Skeletal muscle satellite cell (primary cell): ENCODE measurements at regions not wholly inside any gene's neighbourhood (a gene's known extent, or its start where the extent isn't known, plus 50 kb on each side); places are given as distances from the start of the nearest gene placed in this dataset.

Experiments used
- H3K27me3 ChIP-seq: 2 replicates; pipeline ENCODE4 v1.7.0; 2013; ENCODE audit warnings: low read length; ENCODE audit not compliant: control insufficient read depth, insufficient read depth
- H3K36me3 ChIP-seq: 2 replicates; pipeline ENCODE4 v1.7.0; 2013; ENCODE audit warnings: mild to moderate bottlenecking, control low read depth, low read length; ENCODE audit not compliant: insufficient read depth
- H3K4me1 ChIP-seq: 2 replicates; pipeline ENCODE4 v1.7.0; 2013; ENCODE audit warnings: low read length; ENCODE audit not compliant: control insufficient read depth, insufficient read depth
- H3K4me2 ChIP-seq: 2 replicates; pipeline ENCODE4 v1.7.0; 2013; ENCODE audit warnings: mild to moderate bottlenecking, low read length
- H3K4me3 ChIP-seq: 2 replicates; pipeline ENCODE4 v1.7.0; 2013; ENCODE audit warnings: low read length
- H3K9ac ChIP-seq: 2 replicates; pipeline ENCODE4 v1.7.0; 2013; ENCODE audit warnings: mild to moderate bottlenecking, low read depth, low read length, moderate library complexity
- H3K9me3 ChIP-seq: replicated peaks from 2 replicates; pipeline ENCODE4 v1.7.0; 2013; ENCODE audit warnings: mild to moderate bottlenecking, control low read depth, low read length

- no peak overlapping the region for H3K4me3 ChIP-seq
- H3K4me1 ChIP-seq = no peaks in the 10 kb centered on the region
- no peaks in the 10 kb centered on the region for H3K36me3 ChIP-seq
- H3K9ac ChIP-seq = no peak overlapping the region
- no peak overlapping the region for H3K4me2 ChIP-seq
- no peaks in the 10 kb centered on the region for H3K9me3 ChIP-seq
- peaks cover 13% of the 10 kb centered on the region for H3K27me3 ChIP-seq
Measured at GRCh38 chr10:63878428-63878827, 357.2 kb downstream of the REEP3 start.

DNA sequence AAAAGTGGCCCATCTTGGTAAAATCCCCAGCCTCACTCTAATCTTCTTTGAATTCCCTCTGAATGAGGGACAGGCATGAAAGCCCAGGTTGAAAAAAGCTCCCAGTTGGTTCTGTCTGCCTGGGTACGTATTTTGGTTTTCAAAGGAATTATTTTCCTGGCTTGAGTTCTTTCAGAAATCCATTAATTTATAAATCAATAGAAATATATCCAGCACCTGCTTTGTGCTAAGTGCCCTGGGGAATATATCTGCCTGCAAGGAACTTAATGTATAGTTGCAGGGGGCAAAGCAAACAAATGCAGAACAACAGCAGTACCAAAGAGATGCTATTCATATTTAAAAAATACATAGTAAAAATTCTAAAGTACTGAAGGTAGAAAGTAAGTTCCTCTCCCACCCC is 362.7 kb downstream of the REEP3 start:
- no peaks in the 10 kb centered on the region for H3K9me3 ChIP-seq
- H3K4me1 ChIP-seq = no peaks in the 10 kb centered on the region
- H3K27me3 ChIP-seq = peaks cover 6% of the 10 kb centered on the region
- no peaks in the 10 kb centered on the region for H3K36me3 ChIP-seq
- H3K9ac ChIP-seq = no peak overlapping the region
- no peak overlapping the region for H3K4me2 ChIP-seq
- H3K4me3 ChIP-seq = no peak overlapping the region

GRCh38 chr10:63884426-63884825 is 363.2 kb downstream of the REEP3 start:
- Histone ChIP-seq H3K27me3 (peaks cover 7% of the 10 kb centered on the region), H3K9me3 (no peaks in the 10 kb centered on the region), H3K4me3 (no peak overlapping the region), H3K9ac (no peak overlapping the region), H3K36me3 (no peaks in the 10 kb centered on the region), H3K4me1 (no peaks in the 10 kb centered on the region), H3K4me2 (no peak overlapping the region)

GRCh38 chr10:63885156-63885555 is 364.0 kb downstream of the REEP3 start:
- H3K36me3 ChIP-seq = no peaks in the 10 kb centered on the region
- H3K9me3 ChIP-seq = no peaks in the 10 kb centered on the region
- no peak overlapping the region for H3K4me2 ChIP-seq
- H3K9ac ChIP-seq = no peak overlapping the region
- no peaks in the 10 kb centered on the region for H3K4me1 ChIP-seq
- no peak overlapping the region for H3K4me3 ChIP-seq
- H3K27me3 ChIP-seq = peaks cover 15% of the 10 kb centered on the region

DNA sequence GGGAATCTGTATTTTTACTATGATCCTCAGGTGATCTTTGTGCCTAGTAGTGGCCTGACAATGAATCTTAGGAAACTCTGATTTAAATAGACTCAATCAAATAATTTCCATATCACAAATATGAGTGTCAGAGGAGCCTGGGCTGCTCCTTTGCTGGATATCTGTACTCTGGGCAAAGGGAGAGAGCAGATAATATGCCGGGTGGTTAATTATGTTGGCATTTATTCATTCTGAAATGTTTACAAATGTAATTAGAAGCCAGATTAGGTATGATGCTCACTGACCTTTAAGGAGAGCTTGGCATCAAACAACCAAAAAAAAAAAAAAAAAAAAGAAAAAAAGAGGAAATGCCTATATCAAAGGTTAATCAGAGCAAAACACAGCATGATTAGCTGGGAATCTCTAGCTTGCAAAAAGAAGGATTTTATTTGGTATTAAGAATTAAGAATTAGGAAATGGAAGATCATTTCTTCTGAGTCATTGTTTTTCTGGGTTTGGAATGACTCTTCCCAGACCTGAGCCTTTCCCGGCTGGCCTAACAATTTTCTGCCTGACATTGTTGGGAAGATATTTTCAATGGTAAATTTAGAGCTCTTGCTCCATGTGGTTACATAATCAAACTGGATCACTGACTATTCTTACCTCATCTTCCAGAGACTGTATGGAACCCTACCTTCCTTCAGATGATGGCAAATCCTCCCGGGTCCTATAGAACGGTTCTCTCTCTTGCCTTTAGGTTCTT is 365.3 kb downstream of the REEP3 start:
- Histone ChIP-seq H3K9me3 (no peaks in the 10 kb centered on the region), H3K36me3 (no peaks in the 10 kb centered on the region), H3K4me3 (no peak overlapping the region), H3K9ac (no peak overlapping the region), H3K4me2 (no peak overlapping the region), H3K27me3 (peaks cover 10% of the 10 kb centered on the region), H3K4me1 (no peaks in the 10 kb centered on the region)

DNA sequence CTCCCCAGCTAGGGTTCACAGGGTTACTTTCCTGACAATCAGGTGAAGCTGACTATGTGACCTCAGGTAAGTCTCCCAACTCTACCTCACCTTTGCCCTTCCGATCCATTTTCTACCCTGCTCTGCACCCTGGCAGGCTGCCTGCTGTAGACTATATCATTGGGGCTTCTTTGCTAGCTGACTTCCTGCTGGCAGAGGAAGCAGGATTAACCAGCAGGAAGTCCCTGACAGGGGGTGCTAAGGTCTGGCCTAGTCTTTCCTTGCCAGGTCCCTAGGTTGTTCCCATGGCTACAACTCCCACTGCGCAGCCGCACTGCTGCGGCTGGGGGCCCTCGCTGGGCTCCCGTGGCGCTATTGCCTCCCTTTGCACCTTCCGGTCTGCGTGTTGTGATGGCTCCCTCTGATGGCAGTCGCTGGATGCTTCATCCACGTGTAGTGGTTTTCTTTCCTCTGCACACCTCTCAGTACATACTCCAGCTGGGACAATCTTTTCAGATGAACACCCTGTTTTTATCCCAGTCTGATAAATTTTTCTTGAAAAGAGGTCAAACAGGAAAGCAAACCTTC is 365.9 kb downstream of the REEP3 start:
- peaks cover 10% of the 10 kb centered on the region for H3K27me3 ChIP-seq
- H3K4me1 ChIP-seq = no peaks in the 10 kb centered on the region
- no peaks in the 10 kb centered on the region for H3K36me3 ChIP-seq
- H3K9me3 ChIP-seq = no peaks in the 10 kb centered on the region
- H3K9ac ChIP-seq = no peak overlapping the region
- no peak overlapping the region for H3K4me3 ChIP-seq
- H3K4me2 ChIP-seq = no peak overlapping the region

DNA sequence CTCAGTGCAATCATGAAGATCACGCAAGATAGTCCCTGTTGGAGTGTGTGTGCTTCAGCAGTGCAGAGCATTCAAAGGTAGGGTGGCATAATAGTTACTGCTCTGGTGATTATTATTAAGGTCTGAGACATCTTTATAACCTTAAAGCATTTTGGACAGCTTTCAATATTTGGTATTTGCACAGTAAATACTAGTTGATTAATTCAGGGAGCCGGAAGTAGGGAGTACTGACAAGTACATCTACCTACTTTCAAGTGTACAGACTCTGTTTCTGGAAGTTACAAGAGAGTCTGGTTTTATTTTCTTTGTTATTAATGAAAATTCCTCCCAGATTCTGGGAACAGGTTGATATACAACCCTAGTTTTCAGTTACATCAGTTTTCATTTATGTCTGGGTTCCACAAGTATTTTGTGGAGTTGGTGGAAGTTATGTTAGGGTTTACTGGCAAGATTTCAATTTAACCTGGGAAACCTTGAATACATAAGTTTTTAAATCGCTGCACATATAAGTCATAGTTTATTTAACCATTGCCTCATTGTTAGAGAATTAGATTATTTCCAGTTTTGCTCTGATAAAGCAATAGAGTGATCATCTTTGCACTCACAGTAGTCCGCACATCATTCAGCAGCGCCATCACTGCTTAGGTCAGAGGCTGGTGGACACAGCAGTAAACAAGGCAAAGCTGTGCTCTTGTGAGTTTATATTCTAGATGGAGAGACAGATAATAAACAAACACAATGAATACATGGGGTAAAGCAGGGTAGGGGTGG is 366.6 kb downstream of the REEP3 start:
- no peak overlapping the region for H3K9ac ChIP-seq
- no peak overlapping the region for H3K4me3 ChIP-seq
- no peaks in the 10 kb centered on the region for H3K9me3 ChIP-seq
- H3K36me3 ChIP-seq = no peaks in the 10 kb centered on the region
- H3K4me2 ChIP-seq = no peak overlapping the region
- peaks cover 10% of the 10 kb centered on the region for H3K27me3 ChIP-seq
- no peaks in the 10 kb centered on the region for H3K4me1 ChIP-seq

- Histone ChIP-seq H3K27me3 (peaks cover 10% of the 10 kb centered on the region), H3K36me3 (no peaks in the 10 kb centered on the region), H3K4me1 (no peaks in the 10 kb centered on the region), H3K4me3 (no peak overlapping the region), H3K9me3 (no peaks in the 10 kb centered on the region), H3K9ac (no peak overlapping the region), H3K4me2 (no peak overlapping the region)
Measured at GRCh38 chr10:63889803-63890202, 368.6 kb downstream of the REEP3 start.

DNA sequence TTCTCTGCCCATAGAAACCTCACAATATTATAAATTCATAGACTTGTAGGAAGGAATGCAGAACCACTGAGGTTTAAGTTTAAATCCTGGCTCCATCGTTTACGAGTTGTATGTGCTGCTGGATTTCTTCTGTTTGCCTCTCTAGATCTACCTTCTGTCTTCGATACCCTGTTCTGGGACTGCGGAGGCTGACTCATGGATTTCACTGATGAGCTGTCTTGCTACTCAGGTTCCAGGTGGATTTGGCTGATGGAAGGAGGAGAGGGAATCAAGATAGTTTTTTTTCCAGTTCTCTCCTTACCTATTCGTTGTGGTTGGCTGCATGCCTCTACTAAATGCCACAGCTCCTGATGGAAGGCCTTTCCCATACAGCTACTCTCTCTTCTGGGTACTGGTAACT is 375.8 kb downstream of the REEP3 start:
- Histone ChIP-seq H3K9me3 (no peaks in the 10 kb centered on the region), H3K4me1 (peaks cover 5% of the 10 kb centered on the region), H3K4me3 (no peak overlapping the region), H3K36me3 (no peaks in the 10 kb centered on the region), H3K4me2 (no peak overlapping the region), H3K27me3 (no peaks in the 10 kb centered on the region), H3K9ac (no peak overlapping the region)

- H3K4me3 ChIP-seq = no peak overlapping the region
- H3K4me1 ChIP-seq = peaks cover 7% of the 10 kb centered on the region
- H3K4me2 ChIP-seq = no peak overlapping the region
- no peak overlapping the region for H3K9ac ChIP-seq
- no peaks in the 10 kb centered on the region for H3K9me3 ChIP-seq
- no peaks in the 10 kb centered on the region for H3K36me3 ChIP-seq
- no peaks in the 10 kb centered on the region for H3K27me3 ChIP-seq
Measured at GRCh38 chr10:63899673-63900300, 378.6 kb downstream of the REEP3 start.

DNA sequence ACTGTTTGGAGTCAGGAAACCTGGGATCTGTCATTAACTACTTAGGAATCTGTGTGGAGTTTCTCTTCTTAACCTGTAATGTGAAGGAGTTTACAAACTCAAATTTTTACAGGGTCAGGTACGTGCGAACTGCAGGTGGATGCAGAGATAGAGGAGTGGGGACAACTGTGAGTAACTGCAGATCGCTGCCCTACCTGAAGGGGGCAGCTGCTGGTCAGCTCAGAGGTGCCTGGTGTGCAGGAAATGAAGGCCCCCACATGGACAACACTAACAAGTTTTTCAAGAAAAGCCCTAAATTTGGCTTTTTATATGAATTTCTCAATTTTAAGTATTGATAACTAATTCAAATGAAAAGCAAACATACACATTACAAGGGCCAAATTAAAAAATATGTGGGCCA is 380.0 kb downstream of the REEP3 start:
- Histone ChIP-seq H3K27me3 (no peaks in the 10 kb centered on the region), H3K4me3 (no peak overlapping the region), H3K4me2 (no peak overlapping the region), H3K36me3 (no peaks in the 10 kb centered on the region), H3K9me3 (no peaks in the 10 kb centered on the region), H3K9ac (no peak overlapping the region), H3K4me1 (peaks cover 7% of the 10 kb centered on the region)
